ENCODE measurements at regions not wholly inside any gene's neighbourhood (a gene's known extent, or its start where the extent isn't known, plus 50 kb on each side); places are given as distances from the start of the nearest gene placed in this dataset.
"Not testable (repeated sequence)": the region's sequence is repeated elsewhere in the genome, so short reads cannot be mapped to it uniquely, and the experiment has no call there.

- H3K27me3 Mint-ChIP-seq (ENCODE audit: low read depth in 2 of 2); H3K36me3 ChIP-seq (ENCODE audit: control insufficient read depth, insufficient read depth, low read length); DNase-seq; H3K4me1 ChIP-seq (ENCODE audit: control insufficient read depth, insufficient read depth, low read length); H3K4me3 ChIP-seq (ENCODE audit: low read length); H3K4me1 Mint-ChIP-seq; H3K4me3 Mint-ChIP-seq; H3K27ac Mint-ChIP-seq; intact Hi-C loops (cut with micrococcal nuclease); ATAC-seq; H3K9me3 Mint-ChIP-seq; H3K27ac ChIP-seq (ENCODE audit: low read length); H3K36me3 Mint-ChIP-seq; H3K9me3 ChIP-seq (ENCODE audit: control insufficient read depth, insufficient read depth, low read length); H3K27me3 ChIP-seq (ENCODE audit: control insufficient read depth, insufficient read depth, low read length): not testable (repeated sequence)
- WGBS (ENCODE audit: insufficient coverage), result no CpG with 5 or more reads among the region's 4 CpGs
Observed at GRCh38 chrY:16379458-16379857, 1500.6 kb downstream of the CDY2B start.

- H3K27ac ChIP-seq (ENCODE audit: low read length); intact Hi-C loops (cut with micrococcal nuclease); H3K4me1 ChIP-seq (ENCODE audit: control insufficient read depth, insufficient read depth, low read length); H3K4me3 Mint-ChIP-seq; H3K27me3 Mint-ChIP-seq (ENCODE audit: low read depth in 2 of 2); H3K4me3 ChIP-seq (ENCODE audit: low read length); H3K27me3 ChIP-seq (ENCODE audit: control insufficient read depth, insufficient read depth, low read length); H3K4me1 Mint-ChIP-seq; H3K36me3 ChIP-seq (ENCODE audit: control insufficient read depth, insufficient read depth, low read length); H3K36me3 Mint-ChIP-seq; H3K27ac Mint-ChIP-seq; DNase-seq; H3K9me3 Mint-ChIP-seq; ATAC-seq; H3K9me3 ChIP-seq (ENCODE audit: control insufficient read depth, insufficient read depth, low read length): not testable (repeated sequence)
- no CpG with 5 or more reads among the region's 1 CpG for WGBS (ENCODE audit: insufficient coverage)
Observed at GRCh38 chrY:16341592-16341991, 1538.4 kb downstream of the CDY2B start.

GRCh38 chrY:16330032-16330758 lies 1549.8 kb downstream of the CDY2B start:
- H3K27me3 ChIP-seq (ENCODE audit: control insufficient read depth, insufficient read depth, low read length); H3K4me3 ChIP-seq (ENCODE audit: low read length); intact Hi-C loops (cut with micrococcal nuclease); H3K27ac Mint-ChIP-seq; H3K27me3 Mint-ChIP-seq (ENCODE audit: low read depth in 2 of 2); H3K36me3 ChIP-seq (ENCODE audit: control insufficient read depth, insufficient read depth, low read length); H3K4me3 Mint-ChIP-seq; DNase-seq; H3K4me1 ChIP-seq (ENCODE audit: control insufficient read depth, insufficient read depth, low read length); H3K4me1 Mint-ChIP-seq; ATAC-seq; H3K9me3 Mint-ChIP-seq; H3K27ac ChIP-seq (ENCODE audit: low read length); H3K36me3 Mint-ChIP-seq; H3K9me3 ChIP-seq (ENCODE audit: control insufficient read depth, insufficient read depth, low read length): not testable (repeated sequence)
- WGBS (ENCODE audit: insufficient coverage), result no CpG with 5 or more reads among the region's 6 CpGs

- H3K9me3 ChIP-seq (ENCODE audit: control insufficient read depth, insufficient read depth, low read length); intact Hi-C loops (cut with micrococcal nuclease); ATAC-seq; DNase-seq; H3K4me3 Mint-ChIP-seq; H3K36me3 Mint-ChIP-seq; H3K4me3 ChIP-seq (ENCODE audit: low read length); H3K27ac Mint-ChIP-seq; H3K27ac ChIP-seq (ENCODE audit: low read length); H3K27me3 Mint-ChIP-seq (ENCODE audit: low read depth in 2 of 2); H3K4me1 Mint-ChIP-seq; H3K36me3 ChIP-seq (ENCODE audit: control insufficient read depth, insufficient read depth, low read length); H3K4me1 ChIP-seq (ENCODE audit: control insufficient read depth, insufficient read depth, low read length); H3K27me3 ChIP-seq (ENCODE audit: control insufficient read depth, insufficient read depth, low read length); H3K9me3 Mint-ChIP-seq: not testable (repeated sequence)
- no CpG with 5 or more reads among the region's 8 CpGs for WGBS (ENCODE audit: insufficient coverage)
Observed at GRCh38 chrY:16329135-16329820, 1550.7 kb downstream of the CDY2B start.

All from natural killer cell (primary cell).